ENCODE measurements at regions not wholly inside any gene's neighbourhood (a gene's known extent, or its start where the extent isn't known, plus 50 kb on each side); places are given as distances from the start of the nearest gene placed in this dataset.

- H3K4me3 ChIP-seq (ENCODE audit: low read length): no peak overlapping the region
- no peaks in the 10 kb centered on the region for H3K9me3 ChIP-seq (ENCODE audit: low read length)
- H3K9ac ChIP-seq (ENCODE audit: low read length): no peak overlapping the region
- H3K36me3 ChIP-seq (ENCODE audit: insufficient read depth, low read length): no peaks in the 10 kb centered on the region
- H3K9me2 ChIP-seq (ENCODE audit: insufficient read depth, low read length): no peaks in the 10 kb centered on the region
- no peak overlapping the region for H2AFZ ChIP-seq (ENCODE audit: low read depth, low read length)
- no peaks in the 10 kb centered on the region for H3K79me2 ChIP-seq (replicated peaks; ENCODE audit: insufficient read depth, low read length)
- TF ChIP-seq EP300 (conservative IDR thresholded peaks at IDR 0.05; ENCODE audit: poor library complexity, severe bottlenecking) (no peak), REST (IDR thresholded peaks at IDR 0.05; ENCODE audit: borderline replicate concordance) (no peak), CTCF (IDR thresholded peaks at IDR 0.05; ENCODE audit: poor library complexity, severe bottlenecking) (no peak), SMC3 (conservative IDR thresholded peaks at IDR 0.05; ENCODE audit: poor library complexity) (no peak), RAD21 (conservative IDR thresholded peaks at IDR 0.05) (no peak), MXI1 (conservative IDR thresholded peaks at IDR 0.05; ENCODE audit: poor library complexity, severe bottlenecking) (no peak), TAF1 (IDR thresholded peaks at IDR 0.05; ENCODE audit: low read depth) (no peak), POLR2AphosphoS5 (IDR thresholded peaks at IDR 0.05) (no peak), EZH2 (IDR thresholded peaks at IDR 0.05; ENCODE audit: borderline replicate concordance, insufficient read depth, low read length, poor library complexity, severe bottlenecking) (no peak)
- no peaks in the 10 kb centered on the region for H4K20me1 ChIP-seq (ENCODE audit: insufficient read depth)
- no peaks in the 10 kb centered on the region for H3K27me3 ChIP-seq (ENCODE audit: insufficient read depth, low read depth, low read length)
- H3F3A ChIP-seq (ENCODE audit: insufficient read depth, low read length, poor library complexity, severe bottlenecking): no peaks in the 10 kb centered on the region
- H3K27ac ChIP-seq (ENCODE audit: low read length): no peak overlapping the region
- H3K4me2 ChIP-seq (ENCODE audit: low read length): no peak overlapping the region
Measured at GRCh38 chr9:86516564-86516963, 162.4 kb upstream of the TUT7 start.

- no peaks in the 10 kb centered on the region for H3F3A ChIP-seq (ENCODE audit: insufficient read depth, low read length, poor library complexity, severe bottlenecking)
Measured at GRCh38 chr9:86515221-86515620, 161.0 kb upstream of the TUT7 start.

More at GRCh38 chr9:86515221-86515620, 161.0 kb upstream of the TUT7 start:
- Histone ChIP-seq H4K20me1 (ENCODE audit: insufficient read depth) (no peaks in the 10 kb centered on the region), H3K9me3 (ENCODE audit: low read length) (no peaks in the 10 kb centered on the region), H3K79me2 (replicated peaks; ENCODE audit: insufficient read depth, low read length) (no peaks in the 10 kb centered on the region), H3K4me2 (ENCODE audit: low read length) (no peak overlapping the region), H3K9ac (ENCODE audit: low read length) (no peak overlapping the region), H3K4me3 (ENCODE audit: low read length) (no peak overlapping the region), H3K27ac (ENCODE audit: low read length) (no peak overlapping the region), H3K36me3 (ENCODE audit: insufficient read depth, low read length) (no peaks in the 10 kb centered on the region), H3K27me3 (ENCODE audit: insufficient read depth, low read depth, low read length) (no peaks in the 10 kb centered on the region), H3K9me2 (ENCODE audit: insufficient read depth, low read length) (no peaks in the 10 kb centered on the region), H2AFZ (ENCODE audit: low read depth, low read length) (no peak overlapping the region)
- TF ChIP-seq CTCF (IDR thresholded peaks at IDR 0.05; ENCODE audit: poor library complexity, severe bottlenecking): no peak
- TF ChIP-seq TAF1 (IDR thresholded peaks at IDR 0.05; ENCODE audit: low read depth): no peak
- TF ChIP-seq EP300 (conservative IDR thresholded peaks at IDR 0.05; ENCODE audit: poor library complexity, severe bottlenecking): no peak
- TF ChIP-seq POLR2AphosphoS5 (IDR thresholded peaks at IDR 0.05): no peak
- TF ChIP-seq EZH2 (IDR thresholded peaks at IDR 0.05; ENCODE audit: borderline replicate concordance, insufficient read depth, low read length, poor library complexity, severe bottlenecking): no peak
- TF ChIP-seq RAD21 (conservative IDR thresholded peaks at IDR 0.05): no peak
- no peak for TF ChIP-seq MXI1 (conservative IDR thresholded peaks at IDR 0.05; ENCODE audit: poor library complexity, severe bottlenecking)
- TF ChIP-seq REST (IDR thresholded peaks at IDR 0.05; ENCODE audit: borderline replicate concordance): no peak
- TF ChIP-seq SMC3 (conservative IDR thresholded peaks at IDR 0.05; ENCODE audit: poor library complexity): no peak

Data from neural cell (in vitro differentiated cells).